HCT116 (cell line): ENCODE measurements at regions not wholly inside any gene's neighbourhood (a gene's known extent, or its start where the extent isn't known, plus 50 kb on each side); places are given as distances from the start of the nearest gene placed in this dataset.

Source experiments
- ATAC-seq: fragments of 200-7000 bp; cut with Tn5 transposase; 2 replicates; pipeline ENCODE4 v1.9.1; 2020; ENCODE audit warnings: mild to moderate bottlenecking, moderate library complexity
- BruUV-seq: library from RNA; stranded (reverse); fragments of 400-500 nt; replicated peaks from 2 replicates; lab custom pipeline; 2021; lab: Mats Ljungman, UMichigan
- CTCF ChIA-PET: fragments of 300-600 bp; sonication (Branson Sonifier 250); formaldehyde crosslinking; loops from one replicate; lab custom pipeline; 2021; ENCODE audit warnings: antibody characterized with exemption; lab: Charles Lee
- POLR2A ChIA-PET: fragments of 300-600, 350-600 bp; sonication (Branson Sonifier 250); formaldehyde crosslinking; loops from one replicate; lab custom pipeline; 2021; ENCODE audit warnings: antibody characterized with exemption; lab: Charles Lee
- RAD21 ChIA-PET, 2 experiments: fragments of 300-600 bp; sonication (Branson Sonifier 250); formaldehyde crosslinking; loops; one replicate each; lab custom pipeline; 2023; ENCODE audit warnings: low total read pairs in 2 of 2; ENCODE audit not compliant: uncharacterized antibody in 2 of 2, unreplicated experiment in 2 of 2, low non-redundant PET in 1 of 2; lab: Charles Lee
- DNase-seq: peaks from one replicate; pipeline ENCODE4 v3.0.0-alpha.2; 2010; ENCODE audit warnings: low read depth, low spot score
- H2AFZ ChIP-seq: fragments of 200-600 bp; shearing (Covaris generic), sonication (generic); 2 replicates; pipeline ENCODE4 v1.6.1; 2017; ENCODE audit warnings: low read depth, mixed run types, mixed read lengths, antibody characterized with exemption, low read length; ENCODE audit not compliant: poor library complexity, severe bottlenecking
- H3K27ac ChIP-seq: 2 replicates; pipeline ENCODE4 v1.5.1; 2012; ENCODE audit warnings: low read depth, low read length
- H3K27me3 ChIP-seq: fragments of 200-600 bp; sonication (generic); 2 replicates; pipeline ENCODE4 v1.6.1; 2016; ENCODE audit warnings: mixed run types, low read length, mixed read lengths; ENCODE audit not compliant: insufficient read depth
- H3K36me3 ChIP-seq, 2 experiments: fragments of 200-500 bp in 1 of 2; fragments of 200-600 bp in 1 of 2; sonication (Bioruptor generic) in 1 of 2; sonication (generic) in 1 of 2; 2 replicates each; pipeline versions ENCODE4 v1.5.1 to v1.6.1; 2014 to 2016; ENCODE audit warnings: low read length in 2 of 2, inconsistent platforms in 1 of 2, mixed read lengths in 1 of 2, mixed run types in 1 of 2; ENCODE audit not compliant: insufficient read depth in 2 of 2, control insufficient read depth in 1 of 2
- H3K4me1 ChIP-seq, 2 experiments: fragments of 200-600 bp in 1 of 2; sonication (generic) in 1 of 2; 2 replicates each; pipeline versions ENCODE4 v1.5.1 to v1.6.1; 2012 to 2017; ENCODE audit warnings: low read length in 2 of 2, inconsistent platforms in 1 of 2, mild to moderate bottlenecking in 1 of 2, mixed read lengths in 1 of 2, mixed run types in 1 of 2, moderate library complexity in 1 of 2; ENCODE audit not compliant: insufficient read depth in 2 of 2, control insufficient read depth in 1 of 2
- H3K4me2 ChIP-seq: fragments of 200-600 bp; sonication (generic); 2 replicates; pipeline ENCODE4 v1.6.1; 2017; ENCODE audit warnings: mixed run types, low read length, mixed read lengths
- H3K4me3 ChIP-seq, 2 experiments: fragments of 200-600 bp in 1 of 2; sonication (generic) in 1 of 2; replicated peaks in 1 of 2; 2 replicates each; pipeline ENCODE4 v1.5.1; 2011 to 2016; ENCODE audit warnings: low read length in 2 of 2, control low read depth in 1 of 2, low read depth in 1 of 2, mild to moderate bottlenecking in 1 of 2, mixed read lengths in 1 of 2, mixed run types in 1 of 2
- H3K79me2 ChIP-seq: fragments of 200-600 bp; sonication (generic); 2 replicates; pipeline ENCODE4 v1.6.1; 2017; ENCODE audit warnings: mild to moderate bottlenecking, mixed run types, low read length, moderate library complexity, mixed read lengths; ENCODE audit not compliant: insufficient read depth
- H3K9ac ChIP-seq: fragments of 200-600 bp; sonication (generic); 2 replicates; pipeline ENCODE4 v1.6.1; 2016; ENCODE audit warnings: low read length, mixed read lengths
- H3K9me2 ChIP-seq: fragments of 200-600 bp; sonication (generic), shearing (Covaris generic); 2 replicates; pipeline ENCODE4 v1.6.1; 2017; ENCODE audit warnings: mixed run types, mild to moderate bottlenecking, moderate library complexity; ENCODE audit not compliant: insufficient read depth
- H3K9me3 ChIP-seq, 2 experiments: fragments of 200-500 bp in 1 of 2; fragments of 200-600 bp in 1 of 2; sonication (Bioruptor generic) in 1 of 2; sonication (generic) in 1 of 2; 2 replicates each; pipeline ENCODE4 v1.6.1; 2014 to 2017; ENCODE audit warnings: low read length in 2 of 2, mixed read lengths in 2 of 2, inconsistent platforms in 1 of 2, low read depth in 1 of 2, mild to moderate bottlenecking in 1 of 2, mixed run types in 1 of 2, moderate library complexity in 1 of 2; ENCODE audit not compliant: control insufficient read depth in 1 of 2, insufficient read depth in 1 of 2
- H4K20me1 ChIP-seq: fragments of 200-600 bp; sonication (generic), shearing (Covaris generic); 2 replicates; pipeline ENCODE4 v1.6.1; 2017; ENCODE audit warnings: mixed run types, mild to moderate bottlenecking, moderate library complexity; ENCODE audit not compliant: insufficient read depth
- CEBPB ChIP-seq: IDR thresholded peaks from 2 replicates; pipeline ENCODE4 v1.6.1; 2012; ENCODE audit warnings: low read depth
- EGR1 ChIP-seq: IDR thresholded peaks from 2 replicates; pipeline ENCODE4 v1.6.1; 2012; ENCODE audit warnings: low read depth
- EZH2 ChIP-seq: fragments of 200-600 bp; sonication (generic); IDR thresholded peaks from 2 replicates; pipeline ENCODE4 v1.6.1; 2017; ENCODE audit warnings: antibody characterized with exemption, mixed run types
- EZH2phosphoT487 ChIP-seq: fragments of 200-600 bp; IDR thresholded peaks from 2 replicates; pipeline ENCODE4 v1.6.1; 2018; ENCODE audit warnings: antibody characterized with exemption, borderline replicate concordance
- FOSL1 ChIP-seq: IDR thresholded peaks from 2 replicates; pipeline ENCODE4 v1.6.1; 2012; ENCODE audit warnings: low read depth
- POLR2A ChIP-seq: IDR thresholded peaks from 2 replicates; pipeline ENCODE4 v1.7.0; 2011; ENCODE audit warnings: borderline replicate concordance; ENCODE audit not compliant: insufficient read depth, insufficient read length; ENCODE audit errors: extremely low read depth
- RAD21 ChIP-seq: IDR thresholded peaks from 2 replicates; pipeline ENCODE4 v1.6.1; 2012; ENCODE audit warnings: low read depth, mild to moderate bottlenecking
- SIN3A ChIP-seq: IDR thresholded peaks from 2 replicates; pipeline ENCODE4 v1.6.1; 2012; ENCODE audit warnings: low read depth
- SP1 ChIP-seq: IDR thresholded peaks from 2 replicates; pipeline ENCODE4 v1.6.1; 2012; ENCODE audit warnings: low read depth
- YY1 ChIP-seq: IDR thresholded peaks from 2 replicates; pipeline ENCODE4 v1.6.1; 2011; ENCODE audit warnings: low read length, low read depth, moderate library complexity, mild to moderate bottlenecking; ENCODE audit not compliant: insufficient replicate concordance; ENCODE audit errors: extremely low read depth
- ZFX ChIP-seq: fragments of 450-650 bp; IDR thresholded peaks from 2 replicates; pipeline ENCODE4 v1.6.1; 2017
- ZNF274 ChIP-seq: fragments of 200-500 bp; sonication (Bioruptor generic); IDR thresholded peaks from 2 replicates; pipeline ENCODE4 v1.6.1; 2014; ENCODE audit warnings: mild to moderate bottlenecking, low read depth, low read length, inconsistent platforms
- intact Hi-C: fragments of 100-400 bp; cut with micrococcal nuclease; formaldehyde crosslinking; loops from 2 replicates; pipeline ENCODE4 v1.10.0; 2022
- TF ChIP-seq, protein P1 (sequence below): IDR thresholded peaks from 2 replicates; pipeline ENCODE4 v1.6.1; 2011; ENCODE audit warnings: mild to moderate bottlenecking, low read length, moderate library complexity; ENCODE audit not compliant: insufficient replicate concordance; ENCODE audit errors: extremely low read depth
- TF ChIP-seq, protein P2 (sequence below): IDR thresholded peaks from 2 replicates; pipeline ENCODE4 v1.6.1; 2012
- TF ChIP-seq, protein P3 (sequence below): IDR thresholded peaks from 2 replicates; pipeline ENCODE4 v1.6.1; 2012
- TF ChIP-seq, protein P4 (sequence below), 3 experiments: fragments of 200-600 bp in 1 of 3; sonication (generic) in 1 of 3; IDR thresholded peaks in 2 of 3; conservative IDR thresholded peaks in 1 of 3; 2 replicates each; pipeline ENCODE4 v1.5.1; 2012 to 2017; ENCODE audit warnings: low read depth in 2 of 3, low read length in 2 of 3, antibody characterized with exemption in 1 of 3, borderline replicate concordance in 1 of 3, control low read depth in 1 of 3, mild to moderate bottlenecking in 1 of 3, mixed read lengths in 1 of 3, mixed run types in 1 of 3, moderate library complexity in 1 of 3; ENCODE audit not compliant: insufficient read depth in 1 of 3

DNA sequence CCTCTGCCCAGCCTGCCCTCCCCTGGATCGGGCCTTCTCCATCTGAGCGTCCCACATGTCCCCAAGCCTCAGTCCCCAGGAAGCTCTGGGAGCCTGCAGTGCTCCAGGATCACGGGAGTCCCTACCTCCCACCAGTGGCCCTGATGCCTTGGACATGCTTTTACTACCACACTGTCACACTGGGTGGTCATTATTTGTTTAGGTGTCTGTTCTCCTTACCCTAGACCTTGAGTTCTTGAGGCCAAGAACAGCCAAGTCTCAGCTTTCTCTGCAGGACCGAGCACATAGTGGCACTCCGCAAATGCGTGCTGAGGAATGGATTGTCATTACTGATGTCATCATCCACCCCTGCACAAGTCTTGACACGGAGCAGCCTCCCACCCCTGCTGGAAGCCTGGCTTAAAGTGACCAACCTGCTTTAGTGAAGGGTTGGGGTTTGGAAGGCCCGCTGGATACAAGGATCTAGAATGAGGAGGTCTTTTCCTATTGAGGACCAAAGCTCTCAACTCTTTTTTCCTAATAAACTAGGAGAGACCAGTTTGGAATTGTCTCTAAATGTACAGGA, 132.9 kb upstream of the CRHR1 start:
- Histone ChIP-seq H3K9me3 (no peaks in the 10 kb centered on the region), H3K4me1 (no peaks in the 10 kb centered on the region), H3K27me3 (no peaks in the 10 kb centered on the region), H2AFZ (no peak overlapping the region), H3K9me2 (no peaks in the 10 kb centered on the region), H3K4me3 (no peak overlapping the region), H3K9ac (no peak overlapping the region), H3K4me2 (no peak overlapping the region), H3K36me3 (no peaks in the 10 kb centered on the region), H3K27ac (no peak overlapping the region), H3K79me2 (no peaks in the 10 kb centered on the region), H4K20me1 (no peaks in the 10 kb centered on the region)
- TF ChIP-seq SIN3A (no peak), FOSL1 (no peak), SP1 (no peak), ZNF274 (no peak), RAD21 (no peak), EZH2phosphoT487 (no peak), YY1 (no peak), CEBPB (no peak), ZFX (no peak), EGR1 (no peak), POLR2A (no peak), EZH2 (no peak)
- TF ChIP-seq, protein P1, sequence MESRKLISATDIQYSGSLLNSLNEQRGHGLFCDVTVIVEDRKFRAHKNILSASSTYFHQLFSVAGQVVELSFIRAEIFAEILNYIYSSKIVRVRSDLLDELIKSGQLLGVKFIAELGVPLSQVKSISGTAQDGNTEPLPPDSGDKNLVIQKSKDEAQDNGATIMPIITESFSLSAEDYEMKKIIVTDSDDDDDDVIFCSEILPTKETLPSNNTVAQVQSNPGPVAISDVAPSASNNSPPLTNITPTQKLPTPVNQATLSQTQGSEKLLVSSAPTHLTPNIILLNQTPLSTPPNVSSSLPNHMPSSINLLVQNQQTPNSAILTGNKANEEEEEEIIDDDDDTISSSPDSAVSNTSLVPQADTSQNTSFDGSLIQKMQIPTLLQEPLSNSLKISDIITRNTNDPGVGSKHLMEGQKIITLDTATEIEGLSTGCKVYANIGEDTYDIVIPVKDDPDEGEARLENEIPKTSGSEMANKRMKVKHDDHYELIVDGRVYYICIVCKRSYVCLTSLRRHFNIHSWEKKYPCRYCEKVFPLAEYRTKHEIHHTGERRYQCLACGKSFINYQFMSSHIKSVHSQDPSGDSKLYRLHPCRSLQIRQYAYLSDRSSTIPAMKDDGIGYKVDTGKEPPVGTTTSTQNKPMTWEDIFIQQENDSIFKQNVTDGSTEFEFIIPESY, result no peak
- TF ChIP-seq, protein P2, sequence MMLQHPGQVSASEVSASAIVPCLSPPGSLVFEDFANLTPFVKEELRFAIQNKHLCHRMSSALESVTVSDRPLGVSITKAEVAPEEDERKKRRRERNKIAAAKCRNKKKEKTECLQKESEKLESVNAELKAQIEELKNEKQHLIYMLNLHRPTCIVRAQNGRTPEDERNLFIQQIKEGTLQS, result no peak
- TF ChIP-seq, protein P3, sequence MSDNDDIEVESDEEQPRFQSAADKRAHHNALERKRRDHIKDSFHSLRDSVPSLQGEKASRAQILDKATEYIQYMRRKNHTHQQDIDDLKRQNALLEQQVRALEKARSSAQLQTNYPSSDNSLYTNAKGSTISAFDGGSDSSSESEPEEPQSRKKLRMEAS, result no peak
- TF ChIP-seq, protein P4, sequence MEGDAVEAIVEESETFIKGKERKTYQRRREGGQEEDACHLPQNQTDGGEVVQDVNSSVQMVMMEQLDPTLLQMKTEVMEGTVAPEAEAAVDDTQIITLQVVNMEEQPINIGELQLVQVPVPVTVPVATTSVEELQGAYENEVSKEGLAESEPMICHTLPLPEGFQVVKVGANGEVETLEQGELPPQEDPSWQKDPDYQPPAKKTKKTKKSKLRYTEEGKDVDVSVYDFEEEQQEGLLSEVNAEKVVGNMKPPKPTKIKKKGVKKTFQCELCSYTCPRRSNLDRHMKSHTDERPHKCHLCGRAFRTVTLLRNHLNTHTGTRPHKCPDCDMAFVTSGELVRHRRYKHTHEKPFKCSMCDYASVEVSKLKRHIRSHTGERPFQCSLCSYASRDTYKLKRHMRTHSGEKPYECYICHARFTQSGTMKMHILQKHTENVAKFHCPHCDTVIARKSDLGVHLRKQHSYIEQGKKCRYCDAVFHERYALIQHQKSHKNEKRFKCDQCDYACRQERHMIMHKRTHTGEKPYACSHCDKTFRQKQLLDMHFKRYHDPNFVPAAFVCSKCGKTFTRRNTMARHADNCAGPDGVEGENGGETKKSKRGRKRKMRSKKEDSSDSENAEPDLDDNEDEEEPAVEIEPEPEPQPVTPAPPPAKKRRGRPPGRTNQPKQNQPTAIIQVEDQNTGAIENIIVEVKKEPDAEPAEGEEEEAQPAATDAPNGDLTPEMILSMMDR (IDR thresholded peaks at IDR 0.05 in 2 of 3, conservative IDR thresholded peaks at IDR 0.05 in 1 of 3; ENCODE audit: borderline replicate concordance in 1 of 3, insufficient read depth in 1 of 3, low read depth in 2 of 3, low read length in 2 of 3), result no peak
- ATAC-seq (no peak), DNase-seq (no peak)
- intact Hi-C loops, result no loop called here
- CTCF ChIA-PET, result interaction anchor here (1.4 kb wide), 1 partner anchor 11 kb away, joined by 3 read pairs; no protein-coding TSS in a partner anchor
- POLR2A ChIA-PET, result no interaction called here
- no TSS peak for BruUV-seq
- RAD21 ChIA-PET, result no interaction called here
